IMR-90 (cell line): ENCODE measurements at regions not wholly inside any gene's neighbourhood (a gene's known extent, or its start where the extent isn't known, plus 50 kb on each side); places are given as distances from the start of the nearest gene placed in this dataset.

Experiments used
- ATAC-seq: fragments of 200-7000 bp; cut with Tn5 transposase; 2 replicates; pipeline ENCODE4 v1.9.1; 2020; ENCODE audit warnings: low read depth, mild to moderate bottlenecking, moderate library complexity
- BruUV-seq: library from RNA; stranded (reverse); fragments of 400-500 nt; replicated peaks from 2 replicates; lab custom pipeline; 2021; lab: Mats Ljungman, UMichigan
- CTCF ChIA-PET: fragments of 300-600 bp; formaldehyde crosslinking; extraction: SDS; loops from one replicate; lab custom pipeline; 2021; ENCODE audit warnings: antibody characterized with exemption; lab: Yijun Ruan, JAX
- POLR2A ChIA-PET: fragments of 300-600 bp; sonication (Branson Sonifier 250); formaldehyde crosslinking; loops from one replicate; lab custom pipeline; 2022; ENCODE audit warnings: antibody characterized with exemption; ENCODE audit not compliant: unreplicated experiment; lab: Charles Lee
- DNase-seq: peaks from one replicate; pipeline ENCODE4 v3.0.0; 2013
- H2AFZ ChIP-seq: replicated peaks from 2 replicates; pipeline ENCODE3; 2013; ENCODE audit warnings: low read length, mild to moderate bottlenecking; ENCODE audit not compliant: poor library complexity
- H2AK5ac ChIP-seq: 2 replicates; pipeline ENCODE4 v1.6.1; 2013; ENCODE audit warnings: low read depth, low read length, inconsistent platforms
- H2AK9ac ChIP-seq: replicated peaks from 2 replicates; pipeline ENCODE3; 2013; ENCODE audit warnings: mild to moderate bottlenecking, low read depth, low read length, moderate library complexity; ENCODE audit not compliant: poor library complexity
- H2BK120ac ChIP-seq: 2 replicates; pipeline ENCODE4 v1.6.1; 2013; ENCODE audit warnings: low read depth, low read length, inconsistent platforms
- H2BK15ac ChIP-seq: 3 replicates; pipeline ENCODE4 v1.6.1; 2013; ENCODE audit warnings: low read depth, low read length, inconsistent platforms
- H2BK20ac ChIP-seq: 2 replicates; pipeline ENCODE4 v1.6.1; 2013; ENCODE audit warnings: low read depth, mild to moderate bottlenecking, inconsistent platforms, low read length, moderate library complexity
- H2BK5ac ChIP-seq: 2 replicates; pipeline ENCODE4 v1.6.1; 2013; ENCODE audit warnings: mild to moderate bottlenecking, low read depth, low read length, inconsistent platforms; ENCODE audit not compliant: poor library complexity, severe bottlenecking
- H3K14ac ChIP-seq: replicated peaks from 2 replicates; pipeline ENCODE4 v1.6.1; 2013; ENCODE audit warnings: low read depth, low read length, inconsistent platforms
- H3K18ac ChIP-seq: 2 replicates; pipeline ENCODE4 v1.6.1; 2013; ENCODE audit warnings: low read depth, low read length, control low read depth
- H3K23ac ChIP-seq: 2 replicates; pipeline ENCODE4 v1.6.1; 2013; ENCODE audit warnings: low read depth, low read length, inconsistent platforms
- H3K27ac ChIP-seq: 2 replicates; pipeline ENCODE4 v1.5.1; 2013; ENCODE audit warnings: mild to moderate bottlenecking, control low read depth, low read length; ENCODE audit not compliant: insufficient read depth
- H3K27me3 ChIP-seq: 2 replicates; pipeline ENCODE4 v1.6.1; 2013; ENCODE audit warnings: low read length; ENCODE audit not compliant: control insufficient read depth, insufficient read depth
- H3K36me3 ChIP-seq: 2 replicates; pipeline ENCODE4 v1.6.1; 2013; ENCODE audit warnings: low read length, mixed read lengths; ENCODE audit not compliant: control insufficient read depth, insufficient read depth
- H3K4ac ChIP-seq: 2 replicates; pipeline ENCODE4 v1.6.1; 2013; ENCODE audit warnings: low read depth, low read length, inconsistent platforms
- H3K4me1 ChIP-seq: 2 replicates; pipeline ENCODE4 v1.6.1; 2013; ENCODE audit warnings: low read length, mixed read lengths; ENCODE audit not compliant: control insufficient read depth, insufficient read depth
- H3K4me2 ChIP-seq: 2 replicates; pipeline ENCODE4 v1.6.1; 2013; ENCODE audit warnings: low read depth, mild to moderate bottlenecking, control low read depth, low read length, moderate library complexity
- H3K4me3 ChIP-seq: 2 replicates; pipeline ENCODE4 v1.5.1; 2013; ENCODE audit warnings: low read depth, mild to moderate bottlenecking, control low read depth, low read length, moderate library complexity; ENCODE audit not compliant: insufficient read depth
- H3K56ac ChIP-seq: 2 replicates; pipeline ENCODE4 v1.6.1; 2013; ENCODE audit warnings: low read length, inconsistent platforms; ENCODE audit not compliant: insufficient read depth; ENCODE audit errors: extremely low read depth
- H3K79me1 ChIP-seq, 2 experiments: 2 replicates each; pipeline ENCODE4 v1.6.1; 2013; ENCODE audit warnings: low read length in 2 of 2, inconsistent platforms in 1 of 2, low read depth in 1 of 2
- H3K9ac ChIP-seq: 2 replicates; pipeline ENCODE4 v1.6.1; 2013; ENCODE audit warnings: low read depth, low read length, control low read depth
- H3K9me1 ChIP-seq: 2 replicates; pipeline ENCODE4 v1.6.1; 2013; ENCODE audit warnings: low read length, inconsistent platforms; ENCODE audit not compliant: insufficient read depth
- H3K9me3 ChIP-seq: 2 replicates; pipeline ENCODE4 v1.6.1; 2013; ENCODE audit warnings: low read length; ENCODE audit not compliant: control insufficient read depth, insufficient read depth
- H4K20me1 ChIP-seq: 2 replicates; pipeline ENCODE4 v1.6.1; 2013; ENCODE audit warnings: low read length, inconsistent platforms; ENCODE audit not compliant: insufficient read depth
- H4K5ac ChIP-seq: 2 replicates; pipeline ENCODE4 v1.6.1; 2013; ENCODE audit warnings: mild to moderate bottlenecking, low read depth, low read length, control low read depth
- H4K8ac ChIP-seq, 2 experiments: 2 replicates each; pipeline ENCODE4 v1.6.1; 2013; ENCODE audit warnings: low read depth in 2 of 2, low read length in 2 of 2, control low read depth in 1 of 2, inconsistent platforms in 1 of 2
- H4K91ac ChIP-seq: 2 replicates; pipeline ENCODE4 v1.6.1; 2013; ENCODE audit warnings: low read depth, low read length, inconsistent platforms; ENCODE audit not compliant: insufficient read depth
- CTCF ChIP-seq: conservative IDR thresholded peaks from 2 replicates; pipeline ENCODE4 v1.5.1; 2012; ENCODE audit warnings: mild to moderate bottlenecking, low read depth, low read length, improper control_type of control experiment
- MAFK ChIP-seq: IDR thresholded peaks from 2 replicates; pipeline ENCODE4 v1.6.1; 2012; ENCODE audit warnings: low read depth, low read length, improper control_type of control experiment
- MAZ ChIP-seq: IDR thresholded peaks from 2 replicates; pipeline ENCODE4 v1.6.1; 2012; ENCODE audit warnings: low read depth, mild to moderate bottlenecking, low read length, improper control_type of control experiment, moderate library complexity, borderline replicate concordance
- MXI1 ChIP-seq: IDR thresholded peaks from 2 replicates; pipeline ENCODE4 v1.6.1; 2012; ENCODE audit warnings: low read depth, mild to moderate bottlenecking, low read length, moderate library complexity, borderline replicate concordance
- NFE2L2 ChIP-seq: fragments of 150-350 bp; IDR thresholded peaks from 2 replicates; pipeline ENCODE4 v1.6.1; 2016; ENCODE audit warnings: low read depth, mild to moderate bottlenecking, low read length
- RAD21 ChIP-seq: IDR thresholded peaks from 2 replicates; pipeline ENCODE4 v1.6.1; 2012; ENCODE audit warnings: low read length, improper control_type of control experiment
- RFX5 ChIP-seq: IDR thresholded peaks from 2 replicates; pipeline ENCODE4 v1.8.0; 2012; ENCODE audit warnings: low read depth, mild to moderate bottlenecking, low read length, moderate library complexity
- USF2 ChIP-seq: fragments of 150-350 bp; IDR thresholded peaks from 2 replicates; pipeline ENCODE4 v1.6.1; 2017; ENCODE audit warnings: mild to moderate bottlenecking, antibody characterized with exemption, low read length, low read depth
- whole genome bisulfite sequencing, 2 experiments: methylation state at CpG; one replicate each; pipeline versions ENCODE4 v1.1.5 to v1.1.7; 2013; ENCODE audit warnings: missing lambda C conversion rate in 2 of 2; ENCODE audit not compliant: insufficient read length in 1 of 2; ENCODE audit errors: extremely low coverage in 2 of 2; 5-methylcytosine and 5-hydroxymethylcytosine counted together
- dilution Hi-C: fragments of 300-500 bp; cut with HindIII; formaldehyde crosslinking; loops from one replicate; pipeline ENCODE4 v1.14.3; 2018; ENCODE audit warnings: low sequenced_read_pairs; ENCODE audit not compliant: unreplicated experiment
- in situ Hi-C: fragments of 300-500 bp; cut with MboI; formaldehyde crosslinking; loops from 3 replicates; pipeline ENCODE4 v1.14.3; 2019; ENCODE audit warnings: low sequenced_read_pairs, inconsistent platforms, mixed read lengths
- intact Hi-C: fragments of 100-400 bp; cut with micrococcal nuclease; formaldehyde crosslinking; loops from 2 replicates; pipeline ENCODE4 v1.10.0; 2022

GRCh38 chr2:239828192-239828972 is 196.8 kb downstream of the NDUFA10 start:
- no peak overlapping the region for H2AK9ac ChIP-seq
- no peak overlapping the region for H2BK120ac ChIP-seq
- no peaks in the 10 kb centered on the region for H3K9me1 ChIP-seq
- no peak overlapping the region for H2AK5ac ChIP-seq
- no peaks in the 10 kb centered on the region for H3K27me3 ChIP-seq
- no peaks in the 10 kb centered on the region for H3K4me1 ChIP-seq
- CTCF ChIA-PET, result no interaction called here
- H4K20me1 ChIP-seq, result no peaks in the 10 kb centered on the region
- WGBS, 2 experiments, result 20% methylated on average over 1 of the region's 20 CpGs; no CpG with 5 or more reads in 1 of the 2 experiments
- no peak overlapping the region for H3K4me2 ChIP-seq
- H3K9ac ChIP-seq, result no peak overlapping the region
- no peak overlapping the region for H4K5ac ChIP-seq
- TF ChIP-seq RAD21, result no peak
- TF ChIP-seq MAFK, result no peak
- no peak for TF ChIP-seq CTCF
- TF ChIP-seq RFX5, result no peak
- no peak for TF ChIP-seq USF2
- TF ChIP-seq MAZ, result no peak
- no peak for TF ChIP-seq MXI1
- no peak for TF ChIP-seq NFE2L2
- no peak overlapping the region for H3K4me3 ChIP-seq
- H4K8ac ChIP-seq, result no peak overlapping the region
- H2BK5ac ChIP-seq, result no peak overlapping the region
- H3K9me3 ChIP-seq, result peaks cover 53% of the 10 kb centered on the region
- H3K18ac ChIP-seq, result no peak overlapping the region
- no peak overlapping the region for H3K27ac ChIP-seq
- POLR2A ChIA-PET, result no interaction called here
- H3K36me3 ChIP-seq, result no peaks in the 10 kb centered on the region
- H4K91ac ChIP-seq, result no peak overlapping the region
- no peak overlapping the region for H3K14ac ChIP-seq
- no peak overlapping the region for H2AFZ ChIP-seq
- no peak overlapping the region for H3K23ac ChIP-seq
- no peak overlapping the region for H2BK20ac ChIP-seq
- no peak overlapping the region for H3K4ac ChIP-seq
- DNase-seq, result no peak
- no peaks in the 10 kb centered on the region for H3K79me1 ChIP-seq
- dilution Hi-C loops, result no loop called here
- no peak for ATAC-seq
- no TSS peak for BruUV-seq
- intact Hi-C loops, result no loop called here
- no peak overlapping the region for H2BK15ac ChIP-seq
- H3K56ac ChIP-seq, result no peak overlapping the region
- in situ Hi-C loops, result no loop called here
